B cell (primary cell): ENCODE measurements at regions not wholly inside any gene's neighbourhood (a gene's known extent, or its start where the extent isn't known, plus 50 kb on each side); places are given as distances from the start of the nearest gene placed in this dataset.

Experiments
- CTCF ChIP-seq: fragments of 200-600 bp; IDR thresholded peaks from one replicate; pipeline ENCODE4 v1.8.0; 2022; ENCODE audit warnings: antibody characterized with exemption, mild to moderate bottlenecking
- EZH2 ChIP-seq: IDR thresholded peaks from 2 replicates; pipeline ENCODE4 v1.6.1; 2012; ENCODE audit warnings: borderline replicate concordance, low read depth, mild to moderate bottlenecking, moderate library complexity, low read length; ENCODE audit not compliant: insufficient read depth, poor library complexity, severe bottlenecking

- no peak for TF ChIP-seq CTCF
- no peak for TF ChIP-seq EZH2
Measured at GRCh38 chr5:72658161-72658560, 151.0 kb upstream of the ZNF366 start.
